GM19395 (cell line): ENCODE measurements at regions not wholly inside any gene's neighbourhood (a gene's known extent, or its start where the extent isn't known, plus 50 kb on each side); places are given as distances from the start of the nearest gene placed in this dataset.

Source experiments
- ATAC-seq: cut with Tn5 transposase; IDR thresholded peaks from one replicate; pipeline ENCODE4 v1.9.1; 2021; ENCODE audit warnings: mild to moderate bottlenecking, moderate library complexity; ENCODE audit not compliant: unreplicated experiment

- ATAC-seq, result no peak
These were observed 252.4 kb upstream of the HS3ST5 start for GRCh38 chr6:114595186-114595585.

DNA sequence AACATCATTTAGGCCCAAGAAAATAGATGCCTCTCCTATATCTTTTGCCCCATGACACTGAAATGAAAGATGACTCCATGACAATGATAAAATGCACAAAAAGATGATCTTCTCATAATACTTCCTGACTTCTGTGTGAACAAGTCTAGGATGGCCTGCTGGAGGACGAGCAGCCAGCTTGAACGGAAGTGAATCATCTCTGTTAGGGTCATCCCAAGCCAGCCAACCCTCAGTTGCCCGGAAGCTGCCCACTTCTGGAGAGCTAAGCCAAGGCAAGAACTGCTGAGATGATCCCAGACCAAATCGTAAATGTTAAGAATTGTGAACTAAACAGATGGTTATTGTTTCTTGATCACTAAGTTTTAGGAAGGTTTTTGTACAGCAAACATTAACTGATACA, 249.7 kb upstream of the HS3ST5 start:
- no peak for ATAC-seq

GRCh38 chr6:114588726-114589125, 245.9 kb upstream of the HS3ST5 start:
- no peak for ATAC-seq

DNA sequence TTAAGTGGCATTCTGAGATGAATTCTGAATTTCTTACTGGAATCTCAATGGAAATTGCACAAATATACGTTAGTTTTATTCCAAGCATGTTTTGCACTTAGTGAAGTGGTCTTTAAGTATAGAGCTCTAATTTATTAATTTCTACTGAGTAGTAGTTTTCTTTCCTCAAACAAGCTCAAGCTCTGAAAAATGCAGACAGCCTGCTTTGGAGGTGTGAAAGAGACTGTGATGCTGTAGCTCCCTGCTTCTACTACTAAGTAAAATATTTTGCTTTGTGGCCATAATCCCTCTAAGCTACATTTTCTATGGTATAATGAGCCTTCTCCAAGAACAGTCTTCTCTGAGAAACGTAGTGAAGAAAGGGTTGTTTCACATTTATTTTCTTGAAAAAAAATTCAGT, 243.5 kb upstream of the HS3ST5 start:
- no peak for ATAC-seq

DNA sequence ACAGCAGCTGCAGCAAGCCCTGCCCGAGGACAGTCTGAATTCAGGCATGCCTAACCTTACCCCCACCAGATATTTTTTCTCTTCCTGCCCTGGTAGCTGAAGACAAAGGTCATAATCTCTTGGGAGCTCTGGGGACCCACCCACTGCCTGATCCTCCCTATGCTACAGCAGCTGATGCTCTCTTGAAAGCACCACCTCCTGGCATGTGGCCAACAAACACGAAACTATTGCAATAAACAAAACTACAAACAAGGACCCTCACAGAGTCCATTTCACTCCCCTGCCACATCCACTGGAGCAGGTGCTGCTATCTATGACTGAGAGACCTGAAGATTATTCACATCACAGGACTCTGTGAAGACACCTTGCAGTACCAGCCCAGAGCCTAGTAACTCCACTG, 238.5 kb upstream of the HS3ST5 start:
- ATAC-seq, result no peak

DNA sequence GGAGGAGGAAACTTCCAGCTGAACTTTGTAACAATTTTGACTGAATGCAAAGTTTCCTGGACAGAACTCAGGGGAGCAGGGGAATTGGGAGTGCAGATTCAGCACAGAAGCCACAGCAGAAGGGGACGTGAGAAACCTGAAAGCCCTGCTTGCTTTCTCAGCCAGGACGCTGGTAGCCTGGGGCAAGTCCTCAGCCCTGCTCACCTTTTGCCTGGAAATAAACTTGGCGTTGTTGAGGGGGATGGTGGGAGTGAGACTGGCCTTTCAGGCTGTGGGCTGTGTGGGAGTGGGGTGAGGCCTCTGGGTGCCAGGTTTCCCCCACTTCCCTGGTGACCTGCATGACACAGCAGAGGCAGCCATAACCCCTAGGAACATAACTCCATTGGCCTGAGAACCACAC, 238.1 kb upstream of the HS3ST5 start:
- ATAC-seq, result no peak

DNA sequence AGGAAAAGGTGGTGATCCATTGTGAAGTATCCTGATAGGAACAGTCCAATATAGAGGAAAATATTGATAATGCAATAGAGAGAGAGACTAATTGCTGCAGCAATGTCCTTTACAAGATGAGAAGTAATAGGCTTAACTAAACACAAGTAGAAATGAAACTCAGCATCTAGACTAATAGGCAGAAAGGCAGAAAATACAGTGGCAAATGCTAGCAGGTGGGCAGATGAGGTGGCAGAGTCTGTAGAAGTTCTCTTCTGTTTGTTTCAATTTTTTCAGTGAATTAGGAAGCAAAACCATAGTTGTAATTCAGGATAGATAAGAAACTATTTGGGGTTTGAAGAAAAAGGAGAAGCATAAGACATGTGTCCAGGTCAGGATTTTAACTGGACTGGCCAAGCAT, 236.7 kb upstream of the HS3ST5 start:
- no peak for ATAC-seq

- ATAC-seq, result no peak
These were observed 234.3 kb upstream of the HS3ST5 start for GRCh38 chr6:114577109-114577508.

DNA sequence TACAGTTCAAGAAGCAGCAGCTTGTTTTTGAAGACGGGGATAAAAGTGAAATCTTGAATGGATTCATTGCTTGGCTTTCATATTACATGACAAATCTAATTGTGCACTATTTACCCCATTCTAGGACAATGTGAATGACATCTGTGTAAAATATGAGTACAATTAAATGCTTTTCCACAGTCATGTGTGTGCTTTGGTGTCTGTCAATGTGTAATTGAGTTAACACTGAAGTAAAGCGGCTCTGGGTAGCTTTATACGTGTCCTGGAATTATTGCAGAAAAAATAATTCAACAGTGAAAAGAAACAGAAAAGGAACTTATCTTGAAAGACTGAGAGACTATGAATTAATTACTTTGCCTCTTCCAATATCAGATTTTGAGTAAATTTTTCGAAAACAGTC, 233.5 kb upstream of the HS3ST5 start:
- no peak for ATAC-seq

- ATAC-seq, result no peak
These were observed 226.8 kb upstream of the HS3ST5 start for GRCh38 chr6:114569669-114570068.

- no peak for ATAC-seq
These were observed 221.6 kb upstream of the HS3ST5 start for GRCh38 chr6:114564302-114564933.

DNA sequence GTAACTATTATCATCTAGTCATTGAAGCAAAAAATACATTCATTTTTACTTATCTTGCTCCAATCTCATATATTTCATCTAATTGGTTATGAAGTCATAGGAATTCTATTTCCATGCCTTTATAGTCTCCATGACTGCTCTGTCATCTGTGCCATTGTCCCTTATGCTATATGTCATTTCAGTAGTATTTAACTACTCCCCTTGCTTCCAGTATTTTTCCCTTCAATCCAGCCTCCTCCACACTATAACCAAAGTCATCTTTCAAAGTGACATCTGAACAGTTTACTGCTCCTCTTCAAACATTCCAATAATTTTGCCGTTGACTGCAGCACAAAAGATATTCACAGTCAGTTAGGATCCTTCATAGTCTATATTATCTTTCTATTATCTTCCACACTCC, 216.6 kb upstream of the HS3ST5 start:
- ATAC-seq, result no peak

DNA sequence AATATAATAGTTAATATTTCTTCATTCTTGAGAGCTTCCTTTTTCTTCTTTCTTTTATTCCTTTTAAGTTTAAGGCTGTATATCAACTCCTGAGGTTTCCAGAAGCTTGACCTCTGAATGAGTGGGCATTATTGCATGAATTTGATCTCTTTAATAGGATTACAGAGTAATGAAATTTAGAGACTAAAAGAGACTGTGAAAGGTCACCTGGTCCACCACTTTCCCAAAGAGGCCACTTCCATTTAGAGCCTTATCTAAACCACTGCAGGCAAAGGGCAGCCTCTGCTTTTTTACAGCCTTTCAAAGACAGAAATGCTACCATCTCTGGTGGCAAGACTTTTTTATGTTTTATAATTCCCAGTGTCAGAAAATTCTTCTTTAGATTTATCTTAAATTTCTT, 215.3 kb upstream of the HS3ST5 start:
- ATAC-seq, result no peak

- no peak for ATAC-seq
These were observed 214.1 kb upstream of the HS3ST5 start for GRCh38 chr6:114556846-114557488.

- ATAC-seq, result no peak
These were observed 207.5 kb upstream of the HS3ST5 start for GRCh38 chr6:114550316-114550715.

DNA sequence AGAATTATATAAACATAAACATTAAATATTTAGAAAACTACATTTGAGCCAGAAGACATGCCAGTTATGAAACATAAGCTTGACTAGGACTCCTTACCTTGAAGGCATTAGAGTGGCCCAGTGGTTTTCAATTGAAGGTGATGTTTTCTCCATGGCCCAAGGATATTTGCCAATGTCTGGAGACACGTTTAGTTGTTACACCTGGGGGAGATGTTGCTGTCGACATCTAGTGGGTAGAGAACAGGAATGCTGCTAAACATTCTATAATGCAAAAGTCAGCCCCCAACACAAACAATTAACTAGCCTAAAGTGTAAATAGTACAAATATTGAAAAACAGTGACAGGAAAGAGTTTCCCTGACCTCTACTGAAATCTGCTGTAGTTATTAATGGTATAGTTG, 200.9 kb upstream of the HS3ST5 start:
- ATAC-seq, result no peak

DNA sequence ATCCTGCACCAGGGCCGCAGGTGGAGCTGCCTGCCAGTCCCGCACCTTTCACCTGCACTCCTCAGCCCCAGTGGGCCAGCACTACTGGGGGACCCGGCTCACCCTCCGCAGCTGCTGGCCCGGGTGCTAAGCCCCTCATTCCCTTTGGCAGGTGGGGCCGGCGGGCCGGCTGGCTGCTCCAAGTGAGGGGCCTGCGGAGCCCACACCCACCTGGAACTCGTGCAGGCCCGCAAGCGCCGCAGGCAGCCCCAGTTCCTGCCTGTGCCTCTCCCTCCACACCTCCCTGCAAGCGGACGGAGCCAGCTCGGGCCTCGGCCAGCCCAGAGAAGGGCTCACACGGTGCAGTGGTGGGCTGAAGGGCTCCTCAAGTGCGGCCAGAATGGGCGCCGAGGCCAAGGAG, 199.0 kb upstream of the HS3ST5 start:
- no peak for ATAC-seq

- no peak for ATAC-seq
These were observed 195.2 kb upstream of the HS3ST5 start for GRCh38 chr6:114537977-114538376.

- ATAC-seq, result no peak
These were observed 192.0 kb upstream of the HS3ST5 start for GRCh38 chr6:114534813-114535212.

DNA sequence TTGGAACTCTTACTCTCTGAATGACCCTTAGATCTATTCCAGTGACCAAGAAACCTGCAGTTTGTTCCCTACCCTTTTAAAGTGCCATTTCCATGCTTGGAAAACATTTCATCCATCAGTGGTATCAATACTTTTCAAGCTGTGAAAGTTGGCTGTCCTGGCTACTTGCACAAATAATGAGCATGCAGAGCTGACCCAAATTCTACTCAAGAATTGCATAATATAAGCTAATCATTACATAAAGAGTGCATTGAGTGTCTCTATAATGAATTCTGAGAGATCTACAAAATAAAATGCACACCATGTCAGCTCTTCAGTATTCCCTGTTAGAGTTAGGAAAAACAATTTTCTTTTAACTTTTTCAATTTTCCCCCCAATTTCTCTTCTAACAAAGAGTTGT, 181.3 kb upstream of the HS3ST5 start:
- ATAC-seq, result no peak

- no peak for ATAC-seq
These were observed 180.7 kb upstream of the HS3ST5 start for GRCh38 chr6:114523508-114523907.

- ATAC-seq, result no peak
These were observed 179.1 kb upstream of the HS3ST5 start for GRCh38 chr6:114521926-114522325.

DNA sequence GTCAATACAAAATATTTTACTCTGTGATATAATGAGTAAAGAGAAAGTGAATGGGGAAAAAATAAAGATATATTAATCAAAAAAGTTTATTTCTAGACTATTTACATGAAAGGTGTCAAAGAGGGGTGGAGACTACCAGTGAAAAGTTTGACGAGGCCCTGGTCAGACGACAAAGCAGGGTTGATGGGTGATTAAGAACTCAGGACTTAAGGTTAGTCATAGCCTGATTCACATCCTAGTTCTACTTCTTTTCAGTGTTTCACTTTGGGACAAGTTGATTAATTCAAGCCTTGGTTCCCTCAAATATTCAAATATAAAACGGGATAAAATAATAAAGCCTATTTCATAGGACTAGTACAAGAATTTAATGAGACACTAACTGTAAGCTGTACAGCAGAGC, 178.2 kb upstream of the HS3ST5 start:
- no peak for ATAC-seq
